H9 (cell line): ENCODE measurements at regions not wholly inside any gene's neighbourhood (a gene's known extent, or its start where the extent isn't known, plus 50 kb on each side); places are given as distances from the start of the nearest gene placed in this dataset.

Source experiments
- DNase-seq: peaks from one replicate; pipeline ENCODE4 v3.0.0-alpha.2; 2017
- H2AFZ ChIP-seq: one replicate; pipeline ENCODE4 v1.6.1; 2013; ENCODE audit warnings: mild to moderate bottlenecking, low read length, control low read depth, moderate library complexity
- H2AK5ac ChIP-seq: 2 replicates; pipeline ENCODE4 v1.6.1; 2013; ENCODE audit warnings: low read length, control low read depth, mixed read lengths; ENCODE audit not compliant: insufficient read length
- H2BK120ac ChIP-seq: one replicate; pipeline ENCODE4 v1.6.1; 2013; ENCODE audit warnings: low read depth, mild to moderate bottlenecking, low read length, control low read depth, inconsistent platforms; ENCODE audit not compliant: poor library complexity, severe bottlenecking
- H2BK12ac ChIP-seq: 2 replicates; pipeline ENCODE4 v1.6.1; 2013; ENCODE audit warnings: low read length, control low read depth, mixed read lengths, low read depth; ENCODE audit not compliant: insufficient read length
- H2BK15ac ChIP-seq: 2 replicates; pipeline ENCODE4 v1.6.1; 2013; ENCODE audit warnings: low read depth, low read length, control low read depth
- H2BK20ac ChIP-seq: one replicate; pipeline ENCODE4 v1.6.1; 2013; ENCODE audit warnings: low read depth, mild to moderate bottlenecking, low read length, control low read depth, inconsistent platforms; ENCODE audit not compliant: poor library complexity, severe bottlenecking
- H2BK5ac ChIP-seq: 2 replicates; pipeline ENCODE4 v1.6.1; 2013; ENCODE audit warnings: low read length, control low read depth, mixed read lengths; ENCODE audit not compliant: insufficient read length
- H3K14ac ChIP-seq: 2 replicates; pipeline ENCODE4 v1.6.1; 2013; ENCODE audit warnings: low read length, control low read depth; ENCODE audit not compliant: insufficient read depth
- H3K18ac ChIP-seq: 2 replicates; pipeline ENCODE4 v1.6.1; 2013; ENCODE audit warnings: low read depth, mild to moderate bottlenecking, mixed read lengths, low read length, control low read depth; ENCODE audit not compliant: insufficient read length
- H3K23ac ChIP-seq: 2 replicates; pipeline ENCODE4 v1.6.1; 2013; ENCODE audit warnings: low read length, control low read depth, mixed read lengths, low read depth; ENCODE audit not compliant: insufficient read length
- H3K23me2 ChIP-seq: 2 replicates; pipeline ENCODE4 v1.6.1; 2013; ENCODE audit warnings: low read depth, mild to moderate bottlenecking, mixed read lengths, low read length, control low read depth; ENCODE audit not compliant: insufficient read length, poor library complexity, severe bottlenecking
- H3K27ac ChIP-seq: 2 replicates; pipeline ENCODE4 v1.5.1; 2013; ENCODE audit warnings: low read length, control low read depth, mixed read lengths, low read depth; ENCODE audit not compliant: insufficient read length
- H3K27me3 ChIP-seq: 2 replicates; pipeline ENCODE4 v1.6.1; 2013; ENCODE audit warnings: low read length, control low read depth, inconsistent platforms; ENCODE audit not compliant: insufficient read depth
- H3K4ac ChIP-seq: 2 replicates; pipeline ENCODE4 v1.6.1; 2013; ENCODE audit warnings: low read depth, mild to moderate bottlenecking, control low read depth, inconsistent platforms, low read length, moderate library complexity
- H3K4me1 ChIP-seq: 2 replicates; pipeline ENCODE4 v1.6.1; 2013; ENCODE audit warnings: low read length, control low read depth, inconsistent platforms; ENCODE audit not compliant: insufficient read depth
- H3K4me2 ChIP-seq: 2 replicates; pipeline ENCODE4 v1.6.1; 2013; ENCODE audit warnings: low read length, control low read depth, mixed read lengths; ENCODE audit not compliant: insufficient read length, insufficient read depth
- H3K56ac ChIP-seq: 2 replicates; pipeline ENCODE4 v1.6.1; 2013; ENCODE audit warnings: low read depth, mild to moderate bottlenecking, mixed read lengths, low read length, control low read depth; ENCODE audit not compliant: insufficient read length
- H3K79me1 ChIP-seq: 2 replicates; pipeline ENCODE4 v1.6.1; 2013; ENCODE audit warnings: low read depth, mild to moderate bottlenecking, moderate library complexity, low read length, control low read depth, inconsistent platforms; ENCODE audit not compliant: insufficient read depth, poor library complexity, severe bottlenecking
- H3K79me2 ChIP-seq: 2 replicates; pipeline ENCODE4 v1.6.1; 2013; ENCODE audit warnings: low read length, control low read depth, inconsistent platforms; ENCODE audit not compliant: insufficient read depth
- H3K9ac ChIP-seq: 2 replicates; pipeline ENCODE4 v1.6.1; 2013; ENCODE audit warnings: low read length, control low read depth, mixed read lengths; ENCODE audit not compliant: insufficient read length; ENCODE audit errors: extremely low read depth
- H3K9me3 ChIP-seq: one replicate; pipeline ENCODE4 v1.6.1; 2013; ENCODE audit warnings: low read depth, low read length, inconsistent platforms; ENCODE audit not compliant: control insufficient read depth
- H3T11ph ChIP-seq: one replicate; pipeline ENCODE4 v1.6.1; 2013; ENCODE audit warnings: mild to moderate bottlenecking, low read length, control low read depth, inconsistent platforms
- H4K20me1 ChIP-seq: one replicate; pipeline ENCODE4 v1.6.1; 2013; ENCODE audit not compliant: control insufficient read depth, insufficient read length, insufficient read depth
- H4K5ac ChIP-seq: 2 replicates; pipeline ENCODE4 v1.6.1; 2013; ENCODE audit warnings: low read depth, mild to moderate bottlenecking, mixed read lengths, low read length, control low read depth; ENCODE audit not compliant: insufficient read length
- H4K8ac ChIP-seq: replicated peaks from 2 replicates; pipeline ENCODE4 v1.6.1; 2013; ENCODE audit warnings: low read length, control low read depth, mixed read lengths, low read depth; ENCODE audit not compliant: insufficient read length
- H4K91ac ChIP-seq: 2 replicates; pipeline ENCODE4 v1.6.1; 2013; ENCODE audit warnings: low read depth, mild to moderate bottlenecking, moderate library complexity, mixed read lengths, low read length, control low read depth; ENCODE audit not compliant: insufficient read length
- H3K27ac Mint-ChIP-seq, 3 experiments: 2 replicates in 2 of 3; 3 replicates in 1 of 3; pipeline ENCODE4 v1.8.0; 2020 to 2021; ENCODE audit warnings: mixed read lengths in 3 of 3, mild to moderate bottlenecking in 1 of 3, moderate library complexity in 1 of 3
- H3K27me3 Mint-ChIP-seq: 2 replicates; pipeline ENCODE4 v1.8.0; 2021; ENCODE audit warnings: low read depth, mild to moderate bottlenecking, moderate library complexity, mixed read lengths
- H3K36me3 Mint-ChIP-seq, 3 experiments: 2 replicates in 2 of 3; 3 replicates in 1 of 3; pipeline ENCODE4 v1.8.0; 2020 to 2021; ENCODE audit warnings: low read depth in 3 of 3, mixed read lengths in 3 of 3; ENCODE audit not compliant: insufficient read depth in 1 of 3
- H3K4me1 Mint-ChIP-seq, 2 experiments: 2 replicates each; pipeline ENCODE4 v1.8.0; 2020; ENCODE audit warnings: mixed read lengths in 2 of 2
- H3K4me3 Mint-ChIP-seq, 2 experiments: 2 replicates in 1 of 2; 3 replicates in 1 of 2; pipeline ENCODE4 v1.8.0; 2020 to 2021; ENCODE audit warnings: mild to moderate bottlenecking in 2 of 2, mixed read lengths in 2 of 2, moderate library complexity in 1 of 2
- H3K9me3 Mint-ChIP-seq, 2 experiments: 2 replicates in 1 of 2; 3 replicates in 1 of 2; pipeline ENCODE4 v1.8.0; 2020; ENCODE audit warnings: mild to moderate bottlenecking in 2 of 2, mixed read lengths in 2 of 2, moderate library complexity in 1 of 2
- WGBS: extraction: QIAGEN DNeasy Blood & Tissue Kit; methylation state at CpG from one replicate; pipeline ENCODE4 v1.1.7; 2013; ENCODE audit warnings: missing lambda C conversion rate, low lambda C conversion rate, mixed read lengths; ENCODE audit not compliant: insufficient read length; ENCODE audit errors: extremely low coverage; 5-methylcytosine and 5-hydroxymethylcytosine counted together
- TF ChIP-seq, protein P1 (sequence below): fragments of 200-600 bp; sonication (generic); conservative IDR thresholded peaks from 3 replicates; pipeline ENCODE4 v1.8.0; 2021; ENCODE audit warnings: antibody characterized with exemption, mild to moderate bottlenecking

DNA sequence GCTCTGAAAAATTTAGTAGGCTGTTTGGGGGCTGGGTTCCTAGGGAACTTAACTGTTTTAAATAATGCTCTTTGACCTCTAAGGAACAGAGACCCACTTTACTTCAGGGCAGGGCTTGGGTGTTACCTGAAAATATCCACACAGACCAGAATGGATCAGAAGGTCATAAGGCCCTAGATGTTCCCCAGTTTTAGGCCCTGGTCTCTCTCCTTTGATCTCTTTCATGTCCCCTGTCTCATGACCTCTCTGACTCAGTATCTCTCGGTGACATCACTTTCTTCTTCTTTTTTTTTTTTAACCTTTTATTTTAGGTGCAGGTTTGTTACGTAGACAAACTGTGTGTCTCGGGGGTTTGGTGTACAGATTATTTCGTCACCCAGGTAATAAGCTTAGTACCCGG lies 272.1 kb upstream of the SGK1 start:
- Histone ChIP-seq H2BK5ac (no peak overlapping the region), H3K27me3 (no peaks in the 10 kb centered on the region), H3T11ph (no peak overlapping the region), H3K4ac (no peak overlapping the region), H2BK20ac (no peak overlapping the region), H2BK15ac (no peak overlapping the region), H3K14ac (no peak overlapping the region), H3K79me2 (no peaks in the 10 kb centered on the region), H4K20me1 (no peaks in the 10 kb centered on the region), H3K27ac (no peak overlapping the region), H3K9ac (no peak overlapping the region), H2BK12ac (no peak overlapping the region), H2AK5ac (no peak overlapping the region), H3K23me2 (no peaks in the 10 kb centered on the region), H4K91ac (no peak overlapping the region), H3K9me3 (no peaks in the 10 kb centered on the region), H3K4me1 (no peaks in the 10 kb centered on the region), H2BK120ac (no peak overlapping the region), H3K79me1 (no peaks in the 10 kb centered on the region), H3K23ac (no peak overlapping the region), H3K56ac (no peak overlapping the region), H4K8ac (no peak overlapping the region), H3K18ac (no peak overlapping the region), H4K5ac (no peak overlapping the region), H2AFZ (no peak overlapping the region), H3K4me2 (no peak overlapping the region)
- peaks cover 18 to 19% of the 10 kb centered on the region in 2 experiments for H3K4me1 Mint-ChIP-seq
- H3K27me3 Mint-ChIP-seq, result no peaks in the 10 kb centered on the region
- H3K9me3 Mint-ChIP-seq, result no peaks in the 10 kb centered on the region; a peak in 1 of 5 replicates
- no peaks in the 10 kb centered on the region for H3K36me3 Mint-ChIP-seq
- TF ChIP-seq, protein P1, sequence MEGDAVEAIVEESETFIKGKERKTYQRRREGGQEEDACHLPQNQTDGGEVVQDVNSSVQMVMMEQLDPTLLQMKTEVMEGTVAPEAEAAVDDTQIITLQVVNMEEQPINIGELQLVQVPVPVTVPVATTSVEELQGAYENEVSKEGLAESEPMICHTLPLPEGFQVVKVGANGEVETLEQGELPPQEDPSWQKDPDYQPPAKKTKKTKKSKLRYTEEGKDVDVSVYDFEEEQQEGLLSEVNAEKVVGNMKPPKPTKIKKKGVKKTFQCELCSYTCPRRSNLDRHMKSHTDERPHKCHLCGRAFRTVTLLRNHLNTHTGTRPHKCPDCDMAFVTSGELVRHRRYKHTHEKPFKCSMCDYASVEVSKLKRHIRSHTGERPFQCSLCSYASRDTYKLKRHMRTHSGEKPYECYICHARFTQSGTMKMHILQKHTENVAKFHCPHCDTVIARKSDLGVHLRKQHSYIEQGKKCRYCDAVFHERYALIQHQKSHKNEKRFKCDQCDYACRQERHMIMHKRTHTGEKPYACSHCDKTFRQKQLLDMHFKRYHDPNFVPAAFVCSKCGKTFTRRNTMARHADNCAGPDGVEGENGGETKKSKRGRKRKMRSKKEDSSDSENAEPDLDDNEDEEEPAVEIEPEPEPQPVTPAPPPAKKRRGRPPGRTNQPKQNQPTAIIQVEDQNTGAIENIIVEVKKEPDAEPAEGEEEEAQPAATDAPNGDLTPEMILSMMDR, result no peak
- WGBS, result no CpG with 5 or more reads among the region's 5 CpGs
- peak overlapping the region in 1 of 3 experiments; percentile 3; a peak in 2 of 7 replicates for H3K27ac Mint-ChIP-seq
- no peak for DNase-seq
- H3K4me3 Mint-ChIP-seq, result no peak overlapping the region
